ENCODE measurements at regions not wholly inside any gene's neighbourhood (a gene's known extent, or its start where the extent isn't known, plus 50 kb on each side); places are given as distances from the start of the nearest gene placed in this dataset.

GRCh38 chr10:35774109-35774508 is 132.0 kb upstream of the FZD8 start:
- TF ChIP-seq CTCF (IDR thresholded peaks at IDR 0.05; ENCODE audit: low read depth, low read length), result no peak
- no peak for TF ChIP-seq EZH2phosphoT487 (IDR thresholded peaks at IDR 0.05; ENCODE audit: low read depth)

Measured in OCI-LY3 (cell line).